GM19043 (cell line): ENCODE measurements at regions not wholly inside any gene's neighbourhood (a gene's known extent, or its start where the extent isn't known, plus 50 kb on each side); places are given as distances from the start of the nearest gene placed in this dataset.

Experiments
- ATAC-seq: cut with Tn5 transposase; IDR thresholded peaks from one replicate; pipeline ENCODE4 v1.9.1; 2021; ENCODE audit warnings: low read depth; ENCODE audit not compliant: unreplicated experiment

- ATAC-seq, result no peak
These were observed 190.7 kb upstream of the LMNTD1 start for GRCh38 chr12:25743679-25744215.

GRCh38 chr12:25744313-25744712, 191.2 kb upstream of the LMNTD1 start:
- no peak for ATAC-seq

- no peak for ATAC-seq
These were observed 192.2 kb upstream of the LMNTD1 start for GRCh38 chr12:25745281-25745680.

- ATAC-seq, result no peak
These were observed 193.0 kb upstream of the LMNTD1 start for GRCh38 chr12:25746131-25746530.

GRCh38 chr12:25752710-25753309, 199.7 kb upstream of the LMNTD1 start:
- ATAC-seq, result no peak

- no peak for ATAC-seq
These were observed 202.3 kb upstream of the LMNTD1 start for GRCh38 chr12:25755136-25755970.

GRCh38 chr12:25755971-25756260, 202.6 kb upstream of the RASSF8 start:
- ATAC-seq, result no peak

- no peak for ATAC-seq
These were observed 201.3 kb upstream of the RASSF8 start for GRCh38 chr12:25757037-25757665.

GRCh38 chr12:25759752-25760151, 198.7 kb upstream of the RASSF8 start:
- no peak for ATAC-seq

- no peak for ATAC-seq
These were observed 197.1 kb upstream of the RASSF8 start for GRCh38 chr12:25761356-25761755.

- no peak for ATAC-seq
These were observed 194.1 kb upstream of the RASSF8 start for GRCh38 chr12:25764409-25764808.

- ATAC-seq, result no peak
These were observed 193.6 kb upstream of the RASSF8 start for GRCh38 chr12:25764892-25765291.

- no peak for ATAC-seq
These were observed 190.9 kb upstream of the RASSF8 start for GRCh38 chr12:25767606-25768005.

GRCh38 chr12:25768151-25768550, 190.3 kb upstream of the RASSF8 start:
- no peak for ATAC-seq

- ATAC-seq, result no peak
These were observed 189.2 kb upstream of the RASSF8 start for GRCh38 chr12:25769082-25769945.

GRCh38 chr12:25771041-25771440, 187.4 kb upstream of the RASSF8 start:
- no peak for ATAC-seq

GRCh38 chr12:25771476-25771875, 187.0 kb upstream of the RASSF8 start:
- ATAC-seq, result no peak

GRCh38 chr12:25775968-25776367, 182.5 kb upstream of the RASSF8 start:
- ATAC-seq, result no peak

- no peak for ATAC-seq
These were observed 177.7 kb upstream of the RASSF8 start for GRCh38 chr12:25780771-25781170.

GRCh38 chr12:25781232-25781631, 177.2 kb upstream of the RASSF8 start:
- ATAC-seq, result no peak

- no peak for ATAC-seq
These were observed 174.9 kb upstream of the RASSF8 start for GRCh38 chr12:25783566-25783965.
